DND-41 (cell line): ENCODE measurements at regions not wholly inside any gene's neighbourhood (a gene's known extent, or its start where the extent isn't known, plus 50 kb on each side); places are given as distances from the start of the nearest gene placed in this dataset.

Experiments
- CTCF ChIP-seq: IDR thresholded peaks from 2 replicates; pipeline ENCODE4 v1.5.1; 2012; ENCODE audit warnings: borderline replicate concordance, low read length, moderate library complexity, mild to moderate bottlenecking; ENCODE audit not compliant: poor library complexity, severe bottlenecking; ENCODE audit errors: extremely low read depth
- EZH2 ChIP-seq: IDR thresholded peaks from 3 replicates; pipeline ENCODE4 v1.6.1; 2012; ENCODE audit warnings: borderline replicate concordance, low read depth, mild to moderate bottlenecking, moderate library complexity, low read length, inconsistent platforms; ENCODE audit not compliant: severe bottlenecking

GRCh38 chr1:30372792-30373433 is 350.5 kb downstream of the MATN1 start:
- TF ChIP-seq CTCF (no peak), EZH2 (no peak)
